GM13977 (cell line): ENCODE measurements at regions not wholly inside any gene's neighbourhood (a gene's known extent, or its start where the extent isn't known, plus 50 kb on each side); places are given as distances from the start of the nearest gene placed in this dataset.

Experiments used
- DNase-seq: peaks from one replicate; pipeline ENCODE4 v3.0.0; 2012; ENCODE audit warnings: low spot score
- in situ Hi-C: fragments of 300-500 bp; cut with MboI; formaldehyde crosslinking; loops from one replicate; pipeline ENCODE4 v1.12.0; 2022; ENCODE audit warnings: low sequenced_read_pairs, low pct_unique_long_range_greater_than_20kb, mixed read lengths, inconsistent platforms; ENCODE audit not compliant: unreplicated experiment
- TF ChIP-seq, protein P1 (sequence below): IDR thresholded peaks from 2 replicates; pipeline ENCODE4 v1.5.1; 2012; ENCODE audit warnings: mild to moderate bottlenecking, control low read depth; ENCODE audit not compliant: insufficient read depth; ENCODE audit errors: extremely low read depth, missing control alignments

DNA sequence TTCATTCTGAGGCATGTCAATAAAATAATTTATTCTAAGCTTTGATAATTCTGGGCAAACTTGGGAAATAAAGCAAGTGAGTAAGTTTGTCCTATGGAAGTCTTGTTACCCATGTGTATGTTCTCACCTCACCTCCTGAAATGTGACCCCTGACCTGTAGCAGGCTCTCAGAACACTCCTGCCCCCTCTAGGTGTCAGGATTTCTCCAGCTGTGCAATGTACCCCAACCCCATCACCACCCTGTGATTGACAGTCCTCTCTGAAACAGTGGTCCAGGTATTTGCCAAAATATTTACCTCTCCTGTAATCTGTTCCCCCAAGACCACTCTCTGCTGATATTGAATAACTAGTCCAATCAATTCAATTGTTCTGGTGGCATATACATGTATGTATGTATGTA is 122.6 kb upstream of the PTER start:
- TF ChIP-seq, protein P1, sequence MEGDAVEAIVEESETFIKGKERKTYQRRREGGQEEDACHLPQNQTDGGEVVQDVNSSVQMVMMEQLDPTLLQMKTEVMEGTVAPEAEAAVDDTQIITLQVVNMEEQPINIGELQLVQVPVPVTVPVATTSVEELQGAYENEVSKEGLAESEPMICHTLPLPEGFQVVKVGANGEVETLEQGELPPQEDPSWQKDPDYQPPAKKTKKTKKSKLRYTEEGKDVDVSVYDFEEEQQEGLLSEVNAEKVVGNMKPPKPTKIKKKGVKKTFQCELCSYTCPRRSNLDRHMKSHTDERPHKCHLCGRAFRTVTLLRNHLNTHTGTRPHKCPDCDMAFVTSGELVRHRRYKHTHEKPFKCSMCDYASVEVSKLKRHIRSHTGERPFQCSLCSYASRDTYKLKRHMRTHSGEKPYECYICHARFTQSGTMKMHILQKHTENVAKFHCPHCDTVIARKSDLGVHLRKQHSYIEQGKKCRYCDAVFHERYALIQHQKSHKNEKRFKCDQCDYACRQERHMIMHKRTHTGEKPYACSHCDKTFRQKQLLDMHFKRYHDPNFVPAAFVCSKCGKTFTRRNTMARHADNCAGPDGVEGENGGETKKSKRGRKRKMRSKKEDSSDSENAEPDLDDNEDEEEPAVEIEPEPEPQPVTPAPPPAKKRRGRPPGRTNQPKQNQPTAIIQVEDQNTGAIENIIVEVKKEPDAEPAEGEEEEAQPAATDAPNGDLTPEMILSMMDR, result peak; percentile 37
- in situ Hi-C loops, result no loop called here
- no peak for DNase-seq

DNA sequence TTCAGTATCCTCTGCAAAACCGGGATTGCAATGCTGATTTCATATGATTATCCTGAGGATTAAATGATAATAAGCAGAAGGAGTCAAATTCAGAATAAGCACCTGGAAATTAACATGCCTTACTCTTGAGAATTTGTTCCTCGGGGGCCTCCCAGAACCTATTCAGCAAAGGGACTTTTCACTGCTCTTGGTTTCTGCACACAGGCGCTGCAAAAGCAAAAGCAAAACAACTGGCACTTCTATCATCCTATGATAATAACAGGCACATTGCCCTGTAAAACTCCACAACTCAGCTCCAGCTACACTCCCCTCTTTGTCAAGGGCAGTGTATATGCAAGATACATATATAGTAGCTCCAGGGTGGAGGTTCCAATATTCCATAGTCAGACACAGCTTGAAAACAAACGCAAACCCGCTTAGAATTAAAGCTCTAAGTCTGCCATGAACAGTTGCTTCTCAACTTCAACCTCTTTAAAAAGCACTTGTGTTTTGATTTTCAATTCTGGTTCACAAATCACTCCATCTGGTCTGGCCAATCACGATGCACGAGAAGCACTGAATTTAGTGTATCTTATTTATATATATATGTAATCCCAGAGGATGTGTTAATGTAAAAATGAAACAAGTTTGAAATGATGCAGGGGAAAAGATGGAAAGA is 119.9 kb upstream of the PTER start:
- TF ChIP-seq, protein P1, result no peak
- no peak for DNase-seq
- in situ Hi-C loops, result no loop called here

DNA sequence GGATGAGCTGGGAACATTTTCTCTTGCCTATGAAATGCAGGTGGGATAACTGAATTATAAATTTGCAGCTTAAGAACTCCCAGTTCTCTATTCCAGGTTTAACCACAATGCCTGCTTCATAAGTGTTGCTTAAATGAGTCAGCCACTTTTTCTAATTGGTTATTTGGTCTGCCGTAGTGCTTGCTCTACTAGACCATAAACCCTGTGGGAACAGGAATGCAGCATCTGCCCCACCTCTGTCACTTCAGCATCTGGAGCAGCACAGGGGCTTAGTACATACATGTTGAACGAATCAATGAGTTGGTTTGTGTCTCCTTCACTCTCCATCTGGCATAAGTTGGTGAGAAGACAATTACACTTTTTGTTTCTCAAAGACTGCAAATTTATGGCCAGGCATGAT is 95.2 kb upstream of the PTER start:
- in situ Hi-C loops, result no loop called here
- TF ChIP-seq, protein P1, result no peak

DNA sequence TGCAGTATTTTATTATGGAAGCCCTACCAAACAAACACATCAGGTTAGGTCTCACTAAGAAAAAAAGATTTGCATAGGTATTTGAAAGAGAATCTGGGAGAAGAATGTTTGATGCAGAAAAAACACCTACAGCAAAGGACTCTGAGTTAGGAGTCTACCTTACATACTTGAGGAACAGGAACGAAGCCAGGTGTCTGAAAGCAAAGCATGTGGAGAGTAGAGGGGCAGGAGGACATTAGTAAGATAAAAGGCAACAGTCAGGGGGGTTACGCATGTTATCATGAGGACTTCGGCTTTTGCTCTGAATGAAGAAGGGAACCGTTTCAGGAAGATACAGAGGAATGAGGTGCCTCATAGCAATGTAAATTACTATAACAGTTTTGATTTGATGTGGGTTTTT is 87.9 kb upstream of the PTER start:
- DNase-seq, result no peak
- TF ChIP-seq, protein P1, result no peak
- in situ Hi-C loops, result no loop called here

More for the DNA sequence above, 95.2 kb upstream of the PTER start:
- no peak for DNase-seq

DNA sequence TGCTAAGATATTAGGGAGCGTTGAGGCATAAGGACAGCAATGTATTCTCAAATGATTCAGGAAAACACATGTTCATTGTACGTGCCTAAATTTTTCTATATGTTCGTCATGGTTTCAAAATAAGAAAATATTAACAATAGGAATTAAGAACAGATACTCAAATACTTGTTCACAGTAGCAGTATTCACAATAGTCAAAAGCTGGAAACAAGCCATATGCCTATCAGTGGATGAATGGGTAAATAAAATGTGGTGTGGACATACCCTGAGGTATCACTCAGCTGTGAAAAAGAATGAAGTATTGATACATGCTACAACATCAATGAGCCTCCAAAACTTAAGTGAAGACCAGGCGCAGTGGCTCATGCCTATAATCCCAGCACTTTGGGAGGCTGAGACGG is 84.7 kb upstream of the PTER start:
- DNase-seq, result no peak
- in situ Hi-C loops, result no loop called here
- TF ChIP-seq, protein P1, result no peak

DNA sequence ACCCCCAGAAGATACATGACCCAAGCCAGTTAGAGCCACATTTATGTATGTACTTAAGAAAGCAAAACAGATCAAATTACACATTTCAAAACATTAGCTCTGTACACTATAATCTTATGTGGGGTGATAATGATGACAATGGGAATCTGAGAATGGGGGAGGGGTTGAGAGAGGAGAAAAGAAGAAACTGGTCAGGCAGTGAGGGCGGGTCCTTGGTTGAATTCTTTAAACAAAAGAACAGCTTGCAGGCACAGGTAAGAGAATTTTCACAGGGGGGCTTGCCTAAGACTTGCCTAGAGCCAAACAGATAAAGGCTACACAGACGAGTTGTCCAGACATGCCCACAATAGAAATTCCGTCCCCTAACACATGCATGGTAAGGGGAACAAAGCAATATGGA is 76.8 kb upstream of the PTER start:
- TF ChIP-seq, protein P1, result no peak
- in situ Hi-C loops, result no loop called here
- no peak for DNase-seq

DNA sequence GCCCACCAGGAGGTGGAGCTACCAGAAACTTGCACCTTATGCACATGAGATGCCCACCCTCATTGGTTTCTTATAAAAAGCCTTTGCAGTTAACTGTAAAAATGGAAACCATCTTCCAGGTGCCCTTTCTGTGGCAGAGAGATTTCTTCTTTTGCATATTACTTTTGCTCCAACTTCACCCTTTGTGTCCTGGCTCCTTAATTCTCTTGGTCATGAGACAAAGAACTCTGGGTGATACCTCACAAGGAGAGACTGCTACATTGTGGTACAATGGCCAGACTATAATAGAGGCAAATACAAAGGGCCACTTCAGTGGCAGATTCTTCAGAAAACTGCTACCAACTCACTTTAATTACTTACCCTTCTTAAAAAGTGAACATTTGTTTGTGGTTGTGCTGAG is 76.4 kb upstream of the PTER start:
- TF ChIP-seq, protein P1, result no peak
- DNase-seq, result no peak
- in situ Hi-C loops, result no loop called here
